Neural cell (in vitro differentiated cells): ENCODE measurements at regions not wholly inside any gene's neighbourhood (a gene's known extent, or its start where the extent isn't known, plus 50 kb on each side); places are given as distances from the start of the nearest gene placed in this dataset.

ENCODE experiments used
- H2AFZ ChIP-seq: fragments of 200-600, 300-800 bp; sonication (generic), shearing (Covaris generic); 2 replicates; pipeline ENCODE4 v1.6.0; 2014; ENCODE audit warnings: low read depth, mild to moderate bottlenecking, antibody characterized with exemption, low read length, moderate library complexity
- H3F3A ChIP-seq: fragments of 200-600 bp; shearing (Covaris generic); 2 replicates; pipeline ENCODE4 v1.6.1; 2016; ENCODE audit warnings: mild to moderate bottlenecking, moderate library complexity, mixed read lengths, antibody characterized with exemption, low read length; ENCODE audit not compliant: insufficient read depth, poor library complexity, severe bottlenecking
- H3K27ac ChIP-seq: fragments of 200-600, 300-800 bp; sonication (generic), shearing (Covaris generic); 2 replicates; pipeline ENCODE4 v1.5.1; 2014; ENCODE audit warnings: mild to moderate bottlenecking, low read length, moderate library complexity
- H3K27me3 ChIP-seq: fragments of 300-800, 200-600 bp; sonication (generic), shearing (Covaris generic); 2 replicates; pipeline ENCODE4 v1.6.0; 2014; ENCODE audit warnings: mild to moderate bottlenecking, low read depth, low read length, moderate library complexity; ENCODE audit not compliant: insufficient read depth
- H3K36me3 ChIP-seq: fragments of 300-800, 200-600 bp; sonication (generic), shearing (Covaris generic); 2 replicates; pipeline ENCODE4 v1.5.1; 2014; ENCODE audit warnings: mild to moderate bottlenecking, antibody characterized with exemption, low read length, moderate library complexity; ENCODE audit not compliant: insufficient read depth
- H3K4me2 ChIP-seq: fragments of 300-800, 200-600 bp; sonication (generic), shearing (Covaris generic); 2 replicates; pipeline ENCODE4 v1.6.0; 2014; ENCODE audit warnings: mild to moderate bottlenecking, low read length
- H3K4me3 ChIP-seq: fragments of 300-800, 200-600 bp; sonication (generic), shearing (Covaris generic); 2 replicates; pipeline ENCODE4 v1.5.1; 2014; ENCODE audit warnings: mild to moderate bottlenecking, low read length, moderate library complexity
- H3K79me2 ChIP-seq: fragments of 200-600 bp; shearing (Covaris generic); replicated peaks from 2 replicates; pipeline ENCODE4 v1.6.0; 2014; ENCODE audit warnings: mild to moderate bottlenecking, low read length, moderate library complexity; ENCODE audit not compliant: insufficient read depth
- H3K9ac ChIP-seq: fragments of 300-800, 200-600 bp; sonication (generic), shearing (Covaris generic); 2 replicates; pipeline ENCODE4 v1.6.1; 2016; ENCODE audit warnings: mild to moderate bottlenecking, low read length, mixed read lengths
- H3K9me2 ChIP-seq: fragments of 200-600 bp; shearing (Covaris generic); 2 replicates; pipeline ENCODE4 v1.6.1; 2016; ENCODE audit warnings: mild to moderate bottlenecking, low read length, mixed read lengths; ENCODE audit not compliant: insufficient read depth
- H3K9me3 ChIP-seq: fragments of 200-600, 300-800 bp; sonication (generic), shearing (Covaris generic); 2 replicates; pipeline ENCODE4 v1.6.1; 2016; ENCODE audit warnings: mild to moderate bottlenecking, mixed run types, low read length, moderate library complexity, mixed read lengths
- H4K20me1 ChIP-seq: fragments of 200-600 bp; shearing (Covaris generic); 2 replicates; pipeline ENCODE4 v1.6.1; 2016; ENCODE audit warnings: mild to moderate bottlenecking, mixed run types; ENCODE audit not compliant: insufficient read depth
- EP300 ChIP-seq: fragments of 450-650 bp; conservative IDR thresholded peaks from 2 replicates; pipeline ENCODE4 v1.6.1; 2014; ENCODE audit warnings: antibody characterized with exemption, mild to moderate bottlenecking, moderate library complexity; ENCODE audit not compliant: poor library complexity, severe bottlenecking
- EZH2 ChIP-seq: fragments of 200-600, 300-800 bp; shearing (Covaris generic), sonication (generic); IDR thresholded peaks from 2 replicates; pipeline ENCODE4 v1.6.1; 2014; ENCODE audit warnings: antibody characterized with exemption, low read length, borderline replicate concordance, mild to moderate bottlenecking; ENCODE audit not compliant: insufficient read depth, poor library complexity, severe bottlenecking
- MXI1 ChIP-seq: fragments of 450-650 bp; conservative IDR thresholded peaks from 2 replicates; pipeline ENCODE4 v1.6.1; 2014; ENCODE audit warnings: antibody characterized with exemption, mild to moderate bottlenecking; ENCODE audit not compliant: poor library complexity, severe bottlenecking
- POLR2AphosphoS5 ChIP-seq: IDR thresholded peaks from 2 replicates; pipeline ENCODE4 v1.6.1; 2012
- RAD21 ChIP-seq: fragments of 450-650 bp; conservative IDR thresholded peaks from 2 replicates; pipeline ENCODE4 v1.6.1; 2014; ENCODE audit warnings: antibody characterized with exemption, mild to moderate bottlenecking, moderate library complexity
- REST ChIP-seq: IDR thresholded peaks from 2 replicates; pipeline ENCODE4 v1.6.1; 2012; ENCODE audit warnings: borderline replicate concordance
- SMC3 ChIP-seq: fragments of 450-650 bp; conservative IDR thresholded peaks from 2 replicates; pipeline ENCODE4 v1.6.1; 2014; ENCODE audit warnings: antibody characterized with exemption, mild to moderate bottlenecking, moderate library complexity; ENCODE audit not compliant: poor library complexity
- TAF1 ChIP-seq: IDR thresholded peaks from 2 replicates; pipeline ENCODE4 v1.6.1; 2012; ENCODE audit warnings: low read depth
- TF ChIP-seq, protein P1 (sequence below): fragments of 450-650 bp; IDR thresholded peaks from 2 replicates; pipeline ENCODE4 v1.5.1; 2014; ENCODE audit warnings: antibody characterized with exemption, mild to moderate bottlenecking, moderate library complexity; ENCODE audit not compliant: poor library complexity, severe bottlenecking

- H3K79me2 ChIP-seq: no peaks in the 10 kb centered on the region
- H3K4me2 ChIP-seq: no peak overlapping the region
- TF ChIP-seq, protein P1, sequence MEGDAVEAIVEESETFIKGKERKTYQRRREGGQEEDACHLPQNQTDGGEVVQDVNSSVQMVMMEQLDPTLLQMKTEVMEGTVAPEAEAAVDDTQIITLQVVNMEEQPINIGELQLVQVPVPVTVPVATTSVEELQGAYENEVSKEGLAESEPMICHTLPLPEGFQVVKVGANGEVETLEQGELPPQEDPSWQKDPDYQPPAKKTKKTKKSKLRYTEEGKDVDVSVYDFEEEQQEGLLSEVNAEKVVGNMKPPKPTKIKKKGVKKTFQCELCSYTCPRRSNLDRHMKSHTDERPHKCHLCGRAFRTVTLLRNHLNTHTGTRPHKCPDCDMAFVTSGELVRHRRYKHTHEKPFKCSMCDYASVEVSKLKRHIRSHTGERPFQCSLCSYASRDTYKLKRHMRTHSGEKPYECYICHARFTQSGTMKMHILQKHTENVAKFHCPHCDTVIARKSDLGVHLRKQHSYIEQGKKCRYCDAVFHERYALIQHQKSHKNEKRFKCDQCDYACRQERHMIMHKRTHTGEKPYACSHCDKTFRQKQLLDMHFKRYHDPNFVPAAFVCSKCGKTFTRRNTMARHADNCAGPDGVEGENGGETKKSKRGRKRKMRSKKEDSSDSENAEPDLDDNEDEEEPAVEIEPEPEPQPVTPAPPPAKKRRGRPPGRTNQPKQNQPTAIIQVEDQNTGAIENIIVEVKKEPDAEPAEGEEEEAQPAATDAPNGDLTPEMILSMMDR: no peak
- TF ChIP-seq POLR2AphosphoS5 (no peak), RAD21 (no peak), SMC3 (no peak), EP300 (no peak), TAF1 (no peak), REST (no peak), MXI1 (no peak), EZH2 (no peak)
- no peaks in the 10 kb centered on the region for H3K27me3 ChIP-seq
- no peak overlapping the region for H3K27ac ChIP-seq
- H3K9ac ChIP-seq: no peak overlapping the region
- no peaks in the 10 kb centered on the region for H3K9me3 ChIP-seq
- no peaks in the 10 kb centered on the region for H4K20me1 ChIP-seq
- H3K9me2 ChIP-seq: no peaks in the 10 kb centered on the region
- H3K36me3 ChIP-seq: no peaks in the 10 kb centered on the region
- H3F3A ChIP-seq: no peaks in the 10 kb centered on the region
- H2AFZ ChIP-seq: no peak overlapping the region
- no peak overlapping the region for H3K4me3 ChIP-seq
Observed at GRCh38 chr1:185598332-185598731, 135.9 kb upstream of the HMCN1 start.

DNA sequence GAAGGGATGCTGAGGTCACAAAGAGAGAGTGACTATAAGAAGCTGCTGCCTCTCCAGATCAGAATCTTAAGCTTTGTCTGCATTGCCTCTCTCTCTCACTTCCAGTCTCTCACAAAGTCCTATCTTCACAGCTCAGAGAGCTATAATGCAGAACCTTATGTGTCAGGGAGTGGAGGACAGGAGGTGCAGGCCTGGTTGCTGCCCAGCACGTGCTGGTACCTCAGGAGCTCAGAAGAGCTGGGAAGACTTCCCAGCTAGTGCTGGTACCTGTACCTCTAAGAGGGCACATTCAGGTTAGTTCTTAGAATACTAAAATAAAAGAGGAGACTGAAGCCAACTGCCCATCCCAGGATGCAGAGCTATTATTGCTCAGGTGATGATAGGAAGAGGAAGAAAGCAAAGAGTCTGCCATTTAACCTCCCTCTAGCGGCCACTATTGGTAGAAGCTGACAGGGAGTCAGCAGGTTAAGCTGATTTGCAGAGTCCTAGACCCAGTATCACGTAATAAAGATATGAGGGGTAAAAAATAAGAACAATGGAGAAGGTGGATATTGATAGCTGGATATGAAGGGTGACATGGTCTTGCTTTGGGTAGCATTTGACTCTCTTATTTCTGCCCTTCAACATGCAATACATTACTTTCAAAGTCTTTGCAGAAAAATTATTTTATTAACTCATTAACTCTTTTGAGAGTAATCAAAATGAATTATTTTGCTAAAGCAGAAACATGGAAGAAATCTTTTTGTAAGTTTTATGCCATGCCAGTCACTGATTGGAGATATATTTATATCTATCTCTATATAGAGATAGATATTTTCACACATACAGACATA lies 138.1 kb upstream of the HMCN1 start:
- no peak overlapping the region for H3K9ac ChIP-seq
- no peaks in the 10 kb centered on the region for H3K9me3 ChIP-seq
- H3K4me2 ChIP-seq: no peak overlapping the region
- no peaks in the 10 kb centered on the region for H4K20me1 ChIP-seq
- H3K4me3 ChIP-seq: no peak overlapping the region
- no peaks in the 10 kb centered on the region for H3K9me2 ChIP-seq
- TF ChIP-seq REST: no peak
- TF ChIP-seq POLR2AphosphoS5: no peak
- no peak for TF ChIP-seq MXI1
- no peak for TF ChIP-seq EZH2
- TF ChIP-seq RAD21: peak; percentile 55
- TF ChIP-seq TAF1: no peak
- no peak for TF ChIP-seq EP300
- peak; percentile 67 for TF ChIP-seq SMC3
- TF ChIP-seq, protein P1: peak; percentile 65
- no peak overlapping the region for H2AFZ ChIP-seq
- H3K27me3 ChIP-seq: no peaks in the 10 kb centered on the region
- H3K36me3 ChIP-seq: no peaks in the 10 kb centered on the region
- H3F3A ChIP-seq: no peaks in the 10 kb centered on the region
- no peak overlapping the region for H3K27ac ChIP-seq
- no peaks in the 10 kb centered on the region for H3K79me2 ChIP-seq
